IPS-NIHi11 (cell line): ENCODE measurements at regions not wholly inside any gene's neighbourhood (a gene's known extent, or its start where the extent isn't known, plus 50 kb on each side); places are given as distances from the start of the nearest gene placed in this dataset.
A peak's percentile ranks its signal among the peaks of the same experiment; 100 is the strongest.

Experiments used
- DNase-seq: peaks from one replicate; pipeline ENCODE4 v3.0.0; 2012; ENCODE audit warnings: mixed read lengths, low spot score

DNA sequence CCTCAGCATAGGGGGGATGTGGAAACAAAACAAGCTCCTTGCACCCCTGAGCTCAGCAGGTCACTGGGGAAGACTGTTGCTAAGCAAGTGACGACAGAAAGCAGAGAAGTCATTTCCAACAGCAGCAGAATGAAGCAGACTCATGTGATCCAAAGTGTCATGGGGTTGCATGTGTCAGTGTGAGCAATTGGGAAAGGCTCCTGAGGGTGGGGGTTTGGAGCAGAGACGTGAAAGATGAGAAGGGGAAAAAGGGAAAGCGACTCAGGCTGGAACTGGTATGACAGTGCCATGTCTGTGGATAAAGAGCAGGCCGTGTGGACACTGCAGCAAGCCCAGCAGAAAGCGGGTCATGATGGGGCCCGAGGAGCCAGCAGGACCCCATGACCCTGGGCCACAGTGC is 363.9 kb downstream of the PREX1 start:
- DNase-seq: no peak

DNA sequence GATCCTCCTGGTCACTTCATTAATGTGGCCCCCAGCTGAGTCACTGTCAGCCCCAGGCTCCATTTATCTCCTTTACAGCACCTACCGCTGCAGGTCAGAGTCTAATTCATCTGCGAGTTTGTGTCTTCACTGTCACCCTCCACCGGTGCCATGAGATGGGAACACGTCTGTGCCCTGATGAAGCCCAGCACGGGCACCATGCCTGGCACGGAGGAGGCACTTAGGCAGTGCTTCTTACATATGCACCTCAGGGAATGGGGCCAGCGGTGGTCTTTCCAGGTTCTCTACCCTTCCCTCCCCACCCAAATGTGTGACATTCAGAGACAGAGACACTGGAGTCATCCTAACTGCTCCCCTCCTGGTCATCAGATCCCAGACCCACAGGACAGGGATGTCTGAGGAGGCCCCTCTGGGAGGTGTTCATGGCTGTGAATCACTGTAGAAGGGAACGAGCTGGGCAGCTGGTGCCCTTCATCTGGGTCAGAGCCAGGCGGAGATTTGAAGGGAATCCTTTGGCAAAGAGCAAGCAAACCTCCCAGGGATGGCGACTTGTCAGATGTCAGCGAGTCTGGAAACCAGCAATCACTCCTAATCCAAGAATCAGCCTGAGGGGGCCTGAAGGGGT is 364.6 kb downstream of the PREX1 start:
- no peak for DNase-seq

GRCh38 chr20:48461735-48462119 is 366.1 kb downstream of the PREX1 start:
- DNase-seq: no peak

GRCh38 chr20:48461091-48461734 is 366.6 kb downstream of the PREX1 start:
- DNase-seq: no peak

- no peak for DNase-seq
Measured at GRCh38 chr20:48460681-48461080, 367.1 kb downstream of the PREX1 start.

DNA sequence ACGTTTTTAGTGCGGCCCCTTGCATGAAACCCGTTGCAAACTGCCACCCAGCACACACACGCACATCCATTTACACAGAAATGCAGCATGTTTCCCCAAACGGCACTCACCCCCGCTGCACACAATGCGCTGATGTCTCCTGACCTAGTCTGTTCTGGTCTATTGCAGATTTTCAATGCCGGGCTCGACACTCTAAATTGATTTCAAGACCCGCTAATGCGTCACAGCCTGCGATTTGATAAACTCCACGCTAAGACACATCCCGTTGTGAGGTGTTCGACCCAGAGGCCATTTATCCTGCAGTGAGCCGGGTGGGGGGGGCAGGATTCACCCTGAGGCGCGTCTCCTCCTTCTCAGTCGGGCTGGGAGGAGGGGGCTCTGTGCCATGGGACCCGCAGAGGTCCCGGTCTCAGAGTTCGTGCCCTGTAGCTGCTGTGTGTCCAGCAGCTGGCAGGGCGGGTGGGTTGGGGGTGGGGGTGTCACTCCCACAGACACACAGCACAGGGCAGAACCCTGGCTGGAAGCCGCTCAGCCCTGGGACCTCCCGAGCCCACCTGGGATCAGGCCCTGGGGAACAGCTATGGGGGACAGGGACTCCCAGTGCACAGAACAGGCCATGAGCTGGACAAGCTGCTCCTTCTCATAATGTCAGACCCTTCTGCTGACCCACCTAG is 367.9 kb downstream of the PREX1 start:
- no peak for DNase-seq

- DNase-seq: no peak
Measured at GRCh38 chr20:48458601-48459385, 369.0 kb downstream of the PREX1 start.

DNA sequence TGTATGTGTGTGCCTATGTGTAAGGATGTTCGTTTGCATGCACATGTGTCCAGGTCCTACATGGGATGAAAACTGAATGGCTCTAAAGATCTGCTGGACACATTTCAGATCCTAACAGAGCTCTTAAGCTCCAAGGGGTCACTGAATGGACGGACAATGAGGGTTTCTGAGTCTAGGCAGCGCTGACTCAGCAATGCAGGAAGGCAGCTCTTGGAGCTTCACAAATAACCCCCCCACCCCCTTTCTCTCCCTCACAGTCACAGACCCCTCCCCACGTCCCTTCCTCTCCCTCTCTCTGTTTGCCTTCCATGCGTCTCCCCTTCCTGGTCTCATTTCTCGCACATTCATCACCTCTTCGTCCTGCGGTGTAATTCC is 369.8 kb downstream of the PREX1 start:
- no peak for DNase-seq

- no peak for DNase-seq
Measured at GRCh38 chr20:48457193-48458002, 370.4 kb downstream of the PREX1 start.

DNA sequence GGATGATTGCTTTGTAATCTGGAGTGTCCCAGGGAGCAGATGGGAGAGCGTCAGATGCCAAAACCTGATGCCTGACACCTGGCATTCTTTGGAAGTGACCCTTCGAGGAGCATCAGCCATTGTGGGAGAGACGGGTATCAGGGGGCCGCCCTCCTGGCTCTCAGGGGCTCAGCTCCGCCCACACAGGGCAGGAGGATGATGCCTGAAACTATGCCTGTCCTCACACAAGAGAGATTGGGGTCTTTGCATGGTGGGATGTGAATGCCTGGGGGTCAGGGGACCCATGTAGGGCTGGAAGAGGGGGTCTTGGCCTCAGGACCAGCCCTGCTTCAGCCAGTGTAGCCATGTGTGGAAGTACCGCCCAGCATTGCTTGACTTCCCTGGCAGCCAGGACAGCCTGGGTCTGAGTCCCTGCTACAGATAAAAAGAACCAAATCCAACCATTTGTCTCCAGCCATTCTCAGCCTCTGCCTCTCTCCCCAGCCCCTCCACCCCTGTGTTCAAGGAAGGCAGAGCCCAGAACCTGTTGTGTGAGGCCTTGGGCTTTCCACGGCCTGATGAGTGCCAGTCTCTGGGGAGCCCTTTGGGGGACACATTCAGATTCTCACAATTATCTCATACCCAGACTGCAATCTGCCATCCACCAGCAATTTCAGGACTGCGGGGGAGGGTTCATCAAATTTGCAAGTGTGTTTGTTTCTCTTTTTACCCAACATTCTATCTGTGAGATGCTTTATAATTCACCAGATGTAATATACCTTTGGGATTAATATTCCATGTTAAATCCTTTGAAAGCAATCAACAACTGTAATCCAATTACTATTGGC is 371.2 kb downstream of the PREX1 start:
- peak; percentile 55 for DNase-seq

DNA sequence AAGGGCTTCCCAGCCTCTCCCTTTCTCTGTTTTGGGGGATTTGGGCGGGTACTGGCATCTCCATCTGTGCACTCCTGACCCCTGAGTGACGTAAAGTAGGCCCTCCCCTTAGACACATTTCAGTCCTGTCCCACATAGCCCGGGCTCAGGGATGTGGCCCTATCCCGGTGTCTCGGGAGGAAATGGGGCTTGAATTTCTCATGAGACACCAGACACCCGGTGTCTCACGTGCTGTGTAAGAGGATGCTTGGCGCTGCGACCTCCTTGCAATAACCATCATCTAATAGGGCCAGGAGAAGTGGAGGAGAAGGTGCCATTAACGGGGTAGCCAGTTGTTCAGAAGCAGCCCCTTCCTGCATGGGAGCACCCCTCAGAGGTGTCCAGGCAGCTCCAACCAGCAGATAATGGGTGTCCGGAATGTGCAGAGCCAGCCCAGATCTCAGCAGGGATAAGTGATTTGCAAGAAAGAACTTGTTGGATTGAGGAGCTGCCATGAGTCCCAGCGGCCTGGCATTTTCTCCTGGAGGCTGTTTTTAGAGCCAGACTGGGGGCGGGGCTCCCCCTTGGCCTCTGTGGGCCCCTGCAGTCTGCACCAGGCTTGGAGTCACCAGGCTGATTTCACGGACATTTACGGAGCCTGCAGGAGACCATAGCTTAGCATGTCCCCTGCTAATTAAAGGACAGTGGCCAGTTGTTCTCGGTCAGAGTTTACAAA is 372.0 kb downstream of the PREX1 start:
- DNase-seq: no peak

DNA sequence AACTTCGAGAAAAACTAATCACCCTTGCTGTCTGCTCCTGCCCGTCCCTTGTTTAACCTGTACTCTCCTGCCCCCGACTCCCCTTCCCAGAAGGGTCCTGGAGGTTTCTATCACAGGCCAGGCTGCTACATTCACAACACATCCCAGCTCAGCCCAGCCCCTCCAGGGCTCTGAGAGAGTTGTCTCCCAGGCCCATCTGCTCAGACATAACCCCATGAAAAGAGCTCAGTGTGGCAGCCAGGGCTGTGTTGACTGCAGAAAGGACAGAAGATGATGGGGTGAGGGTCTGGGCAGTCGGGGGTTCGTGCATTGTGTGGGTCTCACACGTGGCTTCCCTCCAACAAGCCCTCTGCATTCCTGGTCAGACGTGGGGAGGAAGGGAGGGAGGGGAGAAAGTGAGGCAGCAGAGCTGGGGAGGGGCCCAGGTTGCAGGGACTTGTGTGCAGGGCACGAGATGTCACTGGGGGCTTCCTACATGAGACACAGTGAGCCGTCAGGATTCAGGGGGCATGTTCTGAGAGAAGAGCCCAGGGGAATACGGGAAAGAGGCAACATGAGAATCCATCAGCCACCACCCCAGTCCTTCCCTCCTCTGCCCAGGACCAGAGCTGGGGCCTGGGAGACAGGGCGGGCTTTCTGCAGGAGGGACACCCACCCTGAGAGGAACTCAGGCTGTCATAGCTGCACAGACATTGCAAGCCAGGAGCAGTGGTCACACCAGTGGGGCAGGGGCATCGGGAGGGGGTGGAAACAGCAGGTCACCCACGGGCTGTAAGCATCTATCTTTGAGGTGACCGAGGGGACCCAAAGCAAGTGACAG is 372.9 kb downstream of the PREX1 start:
- no peak for DNase-seq

GRCh38 chr20:48453477-48454093 is 374.2 kb downstream of the PREX1 start:
- DNase-seq: no peak

GRCh38 chr20:48451401-48451800 is 376.4 kb downstream of the PREX1 start:
- DNase-seq: no peak

GRCh38 chr20:48448666-48449600 is 378.9 kb downstream of the PREX1 start:
- DNase-seq: no peak

- no peak for DNase-seq
Measured at GRCh38 chr20:48447456-48447855, 380.3 kb downstream of the PREX1 start.

DNA sequence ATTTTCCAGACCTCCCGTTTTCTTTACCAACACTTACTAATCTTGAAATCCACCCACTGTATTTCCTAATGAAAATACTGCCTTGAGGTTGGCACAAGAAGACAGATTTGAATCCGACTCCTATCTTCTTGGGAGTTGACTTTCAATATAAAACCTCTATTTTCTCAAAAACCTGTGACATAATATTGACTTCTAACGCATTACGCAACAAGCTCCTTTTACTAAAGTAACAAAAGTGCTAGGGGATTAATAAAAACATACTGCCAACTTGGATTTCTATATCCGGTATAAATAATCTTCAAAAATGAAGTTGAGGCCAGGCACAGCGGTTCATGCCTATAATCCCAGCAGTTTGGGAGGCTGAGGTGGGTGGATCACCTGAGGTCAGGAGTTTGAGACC is 382.0 kb downstream of the PREX1 start:
- no peak for DNase-seq

- no peak for DNase-seq
Measured at GRCh38 chr20:48444249-48444648, 383.6 kb downstream of the PREX1 start.
